ENCODE measurements at regions not wholly inside any gene's neighbourhood (a gene's known extent, or its start where the extent isn't known, plus 50 kb on each side); places are given as distances from the start of the nearest gene placed in this dataset.
A peak's percentile ranks its signal among the peaks of the same experiment; 100 is the strongest.
"Not testable (repeated sequence)": the region's sequence is repeated elsewhere in the genome, so short reads cannot be mapped to it uniquely, and the experiment has no call there.

DNA sequence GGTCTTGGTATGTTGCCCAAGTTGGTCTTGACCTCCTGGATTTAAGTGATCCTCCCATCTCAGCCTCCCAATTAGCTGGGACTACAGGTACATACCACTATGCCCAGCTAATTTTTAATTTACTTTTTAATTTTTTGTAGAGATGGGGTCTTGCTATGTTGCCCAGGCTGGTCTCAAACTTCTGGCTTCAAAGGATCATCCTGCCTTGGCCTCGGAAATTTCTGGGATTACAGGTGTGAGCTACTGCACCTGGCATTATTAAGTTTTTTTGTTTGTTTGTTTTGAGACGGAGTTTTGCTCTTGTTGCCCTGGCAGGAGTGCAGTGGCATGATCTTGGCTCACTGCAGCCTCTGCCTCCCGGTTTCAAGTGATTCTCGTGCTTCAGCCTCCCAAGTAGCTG is 195.7 kb upstream of the HAAO start:
- H3K27me3 ChIP-seq (replicated peaks); H3K27ac ChIP-seq; H3K36me3 ChIP-seq; DNase-seq (ENCODE audit: low read depth in 1 of 2, low spot score in 2 of 2); H3K9me3 ChIP-seq (replicated peaks); H3K4me3 ChIP-seq: not testable (repeated sequence)
- peaks cover 33% of the 10 kb centered on the region for H3K4me1 ChIP-seq (replicated peaks)

DNA sequence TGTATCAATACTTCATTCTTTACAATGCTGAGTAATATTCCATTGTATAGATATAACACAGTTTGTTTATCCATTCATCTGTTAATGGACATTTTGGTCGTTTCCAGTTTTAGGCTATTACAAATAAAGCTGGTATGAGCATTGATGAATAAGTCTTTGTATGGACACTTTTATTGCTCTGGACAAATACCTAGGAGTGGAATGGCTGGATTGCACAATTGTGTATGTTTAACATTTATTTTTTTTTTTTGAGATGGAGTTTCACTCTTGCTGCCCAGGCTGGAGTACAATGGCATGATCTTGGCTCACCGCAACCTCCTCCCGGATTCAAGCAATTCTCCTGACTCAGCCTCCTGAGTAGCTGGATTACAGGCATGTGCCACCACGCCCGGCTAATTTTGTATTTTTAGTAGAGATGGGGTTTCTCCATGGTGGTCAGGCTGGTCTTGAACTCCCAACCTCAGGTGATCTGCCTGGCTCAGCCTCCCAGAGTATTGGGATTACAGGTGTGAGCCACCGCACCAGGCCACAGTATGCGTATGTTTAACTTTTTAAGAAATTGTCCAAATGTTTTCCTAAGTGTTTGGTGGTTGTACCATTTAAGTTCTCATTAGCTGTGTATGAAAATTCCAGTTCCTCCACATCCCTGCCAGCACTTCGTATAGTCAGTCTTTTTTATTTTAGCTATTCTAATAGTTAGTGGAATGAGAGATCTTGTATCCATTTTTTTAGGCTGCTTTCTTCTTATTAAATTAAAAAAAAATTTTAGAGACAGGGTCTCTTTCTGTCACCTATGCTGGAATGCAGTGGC is 194.9 kb upstream of the HAAO start:
- Histone ChIP-seq H3K4me1 (replicated peaks) (peaks cover 33% of the 10 kb centered on the region), H3K36me3 (no peaks in the 10 kb centered on the region), H3K4me3 (no peak overlapping the region), H3K27ac (peak overlapping the region; percentile 72), H3K9me3 (replicated peaks) (no peaks in the 10 kb centered on the region), H3K27me3 (replicated peaks) (no peaks in the 10 kb centered on the region)
- peak; percentile 72 to 77 for DNase-seq (ENCODE audit: low read depth in 1 of 2, low spot score in 2 of 2)

DNA sequence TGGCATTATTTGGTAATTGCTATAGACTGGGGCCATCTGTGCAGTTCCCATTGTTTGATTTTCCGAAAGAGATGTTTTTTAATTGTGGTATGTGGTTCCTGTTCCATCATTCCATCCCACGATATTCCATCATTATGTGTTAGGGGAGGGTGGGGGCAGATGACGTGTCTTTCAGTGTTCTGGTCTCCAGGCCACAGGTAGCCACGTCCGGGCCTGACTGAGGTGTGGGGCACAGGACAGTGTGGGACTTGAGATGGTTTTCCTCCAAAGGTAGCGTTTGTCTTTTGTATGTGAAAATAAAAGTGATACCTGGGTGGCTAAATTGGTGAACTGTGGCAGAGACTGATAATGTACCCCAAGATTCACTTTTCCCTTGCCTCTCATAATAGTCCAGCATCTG is 192.2 kb upstream of the HAAO start:
- Histone ChIP-seq H3K27me3 (replicated peaks) (no peaks in the 10 kb centered on the region), H3K36me3 (no peaks in the 10 kb centered on the region), H3K4me3 (no peak overlapping the region), H3K4me1 (replicated peaks) (peaks cover 33% of the 10 kb centered on the region), H3K27ac (no peak overlapping the region), H3K9me3 (replicated peaks) (no peaks in the 10 kb centered on the region)
- DNase-seq (ENCODE audit: low read depth in 1 of 2, low spot score in 2 of 2) = no peak

DNA sequence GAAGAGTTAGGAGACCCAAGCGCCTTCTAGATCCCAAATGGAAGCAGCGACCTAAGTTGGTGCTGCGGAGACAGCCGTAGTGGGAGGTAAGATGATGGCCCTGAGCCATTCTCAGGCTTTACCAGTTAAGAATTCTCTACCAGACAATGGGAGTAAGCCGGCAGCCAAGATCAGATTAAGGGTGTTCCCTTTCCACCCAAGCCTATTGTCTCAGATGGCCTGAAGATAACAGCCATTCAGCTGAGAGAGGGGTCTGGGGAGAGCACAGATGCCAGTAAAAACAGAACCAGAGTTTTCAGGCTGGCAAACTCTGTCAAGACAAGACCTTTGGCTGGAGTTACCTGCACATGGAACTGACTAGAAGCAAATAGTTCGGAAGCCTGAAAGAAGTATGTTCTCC is 191.7 kb upstream of the HAAO start:
- DNase-seq (ENCODE audit: low read depth in 1 of 2, low spot score in 2 of 2) = no peak

DNA sequence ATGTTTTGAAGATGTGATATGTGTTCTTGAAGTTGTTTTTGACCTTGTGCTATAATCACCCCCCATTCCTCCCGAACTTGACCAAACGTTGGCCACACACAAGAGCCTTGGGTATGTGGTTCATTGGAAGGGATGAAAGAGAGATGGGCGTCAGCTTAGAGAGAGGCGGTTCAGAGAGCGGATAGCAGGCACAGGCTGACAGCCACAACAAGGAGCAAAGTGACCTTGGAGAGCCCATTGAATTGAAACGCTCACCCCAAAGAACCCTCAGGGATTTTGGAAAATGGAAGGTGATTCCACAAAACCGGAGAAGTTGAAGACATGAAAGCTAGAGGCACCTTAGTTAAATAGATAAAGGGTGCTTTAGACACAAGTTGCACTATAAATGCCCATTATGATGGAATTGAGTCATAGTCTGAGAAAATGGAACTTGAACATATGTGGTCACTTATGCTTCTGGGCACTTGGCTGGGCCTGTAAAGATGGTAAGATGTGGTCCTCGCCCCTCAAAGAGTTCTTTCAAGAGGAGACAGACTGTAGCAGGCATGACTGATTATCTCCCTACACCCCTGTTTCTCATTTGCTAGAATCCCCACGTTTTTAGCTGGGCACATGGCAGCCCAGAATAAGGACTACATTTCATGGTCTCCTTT is 188.5 kb upstream of the HAAO start:
- DNase-seq (ENCODE audit: low read depth in 1 of 2, low spot score in 2 of 2) = no peak
- H3K4me1 ChIP-seq (replicated peaks) = peaks cover 12% of the 10 kb centered on the region
- H3K4me3 ChIP-seq = no peak overlapping the region
- H3K27me3 ChIP-seq (replicated peaks) = no peaks in the 10 kb centered on the region
- no peaks in the 10 kb centered on the region for H3K9me3 ChIP-seq (replicated peaks)
- H3K36me3 ChIP-seq = no peaks in the 10 kb centered on the region
- H3K27ac ChIP-seq = no peak overlapping the region

More for the DNA sequence above, 191.7 kb upstream of the HAAO start:
- peaks cover 33% of the 10 kb centered on the region for H3K4me1 ChIP-seq (replicated peaks)
- H3K9me3 ChIP-seq (replicated peaks) = no peaks in the 10 kb centered on the region
- no peak overlapping the region for H3K4me3 ChIP-seq
- no peaks in the 10 kb centered on the region for H3K27me3 ChIP-seq (replicated peaks)
- no peak overlapping the region for H3K27ac ChIP-seq
- H3K36me3 ChIP-seq = no peaks in the 10 kb centered on the region

DNA sequence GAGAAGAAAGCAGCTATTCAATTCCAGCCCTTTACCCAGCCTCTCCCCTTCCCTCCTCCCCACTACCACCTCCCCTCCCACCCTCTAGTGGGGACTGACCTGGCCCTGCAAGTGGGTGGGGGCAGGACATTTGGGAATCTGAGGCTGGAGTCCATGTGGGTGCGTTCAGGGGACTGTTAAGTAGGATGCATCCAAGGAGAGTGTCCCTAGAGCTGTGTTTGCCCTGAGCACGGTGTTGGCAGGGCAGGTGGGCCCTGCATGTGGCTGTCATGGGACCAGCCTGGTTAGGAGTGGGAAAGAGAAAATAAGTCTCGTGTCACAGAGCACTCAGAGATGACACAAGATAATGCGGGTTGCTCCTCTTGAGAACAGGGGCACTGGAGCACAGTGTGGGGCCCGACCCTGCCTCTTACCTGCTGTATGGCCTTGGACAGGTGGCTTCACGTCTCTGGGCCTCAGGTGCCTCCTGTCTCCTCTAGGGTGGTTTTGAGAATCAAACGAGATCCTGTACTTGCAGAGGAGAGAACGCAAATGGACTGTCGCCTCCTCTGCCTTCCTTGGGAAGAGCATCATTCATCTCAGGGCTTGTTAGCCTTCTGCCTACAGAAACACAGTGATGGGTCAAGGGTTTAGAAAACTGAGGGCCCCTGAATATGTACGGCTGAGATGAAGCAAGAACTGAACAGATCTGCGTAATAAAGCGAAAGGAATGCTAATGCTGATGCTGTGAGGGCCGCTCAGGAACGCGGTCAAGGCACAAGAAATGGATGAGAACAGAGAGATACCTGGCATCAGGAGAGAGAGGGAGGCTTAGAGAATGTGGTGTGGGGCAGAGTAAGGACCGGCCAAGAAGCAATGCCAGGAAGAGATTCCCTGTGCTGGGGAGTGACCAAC is 187.7 kb upstream of the HAAO start:
- Histone ChIP-seq H3K9me3 (replicated peaks) (no peaks in the 10 kb centered on the region), H3K27ac (no peak overlapping the region), H3K36me3 (no peaks in the 10 kb centered on the region), H3K27me3 (replicated peaks) (no peaks in the 10 kb centered on the region), H3K4me1 (replicated peaks) (peaks cover 16% of the 10 kb centered on the region), H3K4me3 (no peak overlapping the region)
- no peak for DNase-seq (ENCODE audit: low read depth in 1 of 2, low spot score in 2 of 2)

DNA sequence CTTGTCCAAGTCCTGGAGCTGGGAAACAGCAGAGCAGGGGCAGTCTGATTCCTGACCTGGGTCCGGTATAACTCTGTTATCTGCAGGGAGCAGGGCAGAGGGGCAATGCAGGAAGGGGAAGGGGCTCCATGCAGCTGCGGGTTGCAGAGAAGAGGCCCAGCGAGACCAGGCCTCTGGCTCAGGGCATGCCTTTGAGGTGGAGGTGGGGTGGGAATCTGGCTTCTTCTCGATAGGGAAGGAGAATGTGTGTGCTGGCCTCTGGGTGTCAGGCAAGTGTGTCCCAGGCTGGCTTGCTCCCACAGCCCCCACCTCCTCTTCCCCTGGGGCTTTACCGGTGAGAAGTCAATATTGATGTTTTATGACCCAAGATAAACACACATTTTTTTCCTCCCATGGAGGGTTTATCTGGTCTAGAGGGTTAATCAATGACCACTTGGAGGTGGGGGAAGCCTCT is 187.1 kb upstream of the HAAO start:
- H3K36me3 ChIP-seq = no peaks in the 10 kb centered on the region
- DNase-seq (ENCODE audit: low read depth in 1 of 2, low spot score in 2 of 2) = no peak
- H3K27me3 ChIP-seq (replicated peaks) = no peaks in the 10 kb centered on the region
- no peaks in the 10 kb centered on the region for H3K9me3 ChIP-seq (replicated peaks)
- H3K27ac ChIP-seq = no peak overlapping the region
- H3K4me1 ChIP-seq (replicated peaks) = peaks cover 18% of the 10 kb centered on the region
- H3K4me3 ChIP-seq = no peak overlapping the region

DNA sequence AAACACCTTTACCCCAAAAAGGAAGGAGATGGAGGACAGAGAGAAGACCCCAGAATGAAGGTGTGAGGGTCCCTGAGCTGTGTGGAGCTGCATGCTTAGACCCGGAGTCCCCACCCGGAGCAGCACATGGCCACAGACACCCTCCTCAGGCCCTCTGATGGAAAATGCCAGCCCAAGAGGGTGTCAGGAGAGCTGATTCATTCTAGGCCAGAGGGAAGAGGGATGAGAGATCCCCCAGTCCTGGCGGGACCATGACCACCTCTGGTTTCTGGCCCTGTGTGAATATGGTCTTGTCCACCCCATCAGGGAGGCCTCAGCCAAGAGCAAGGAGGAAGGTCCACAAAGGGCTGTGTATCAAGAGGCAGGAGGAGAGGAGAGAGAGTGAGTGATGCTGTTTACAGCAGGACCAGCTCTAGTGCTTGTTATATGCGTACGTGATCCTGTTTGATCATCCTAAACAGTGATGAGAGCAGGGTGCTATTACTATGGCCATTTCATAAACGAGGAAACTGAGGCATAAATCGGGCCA is 186.6 kb upstream of the HAAO start:
- Histone ChIP-seq H3K27ac (no peak overlapping the region), H3K4me1 (replicated peaks) (peaks cover 16% of the 10 kb centered on the region), H3K4me3 (no peak overlapping the region), H3K27me3 (replicated peaks) (no peaks in the 10 kb centered on the region), H3K9me3 (replicated peaks) (no peaks in the 10 kb centered on the region), H3K36me3 (no peaks in the 10 kb centered on the region)
- no peak for DNase-seq (ENCODE audit: low read depth in 1 of 2, low spot score in 2 of 2)

DNA sequence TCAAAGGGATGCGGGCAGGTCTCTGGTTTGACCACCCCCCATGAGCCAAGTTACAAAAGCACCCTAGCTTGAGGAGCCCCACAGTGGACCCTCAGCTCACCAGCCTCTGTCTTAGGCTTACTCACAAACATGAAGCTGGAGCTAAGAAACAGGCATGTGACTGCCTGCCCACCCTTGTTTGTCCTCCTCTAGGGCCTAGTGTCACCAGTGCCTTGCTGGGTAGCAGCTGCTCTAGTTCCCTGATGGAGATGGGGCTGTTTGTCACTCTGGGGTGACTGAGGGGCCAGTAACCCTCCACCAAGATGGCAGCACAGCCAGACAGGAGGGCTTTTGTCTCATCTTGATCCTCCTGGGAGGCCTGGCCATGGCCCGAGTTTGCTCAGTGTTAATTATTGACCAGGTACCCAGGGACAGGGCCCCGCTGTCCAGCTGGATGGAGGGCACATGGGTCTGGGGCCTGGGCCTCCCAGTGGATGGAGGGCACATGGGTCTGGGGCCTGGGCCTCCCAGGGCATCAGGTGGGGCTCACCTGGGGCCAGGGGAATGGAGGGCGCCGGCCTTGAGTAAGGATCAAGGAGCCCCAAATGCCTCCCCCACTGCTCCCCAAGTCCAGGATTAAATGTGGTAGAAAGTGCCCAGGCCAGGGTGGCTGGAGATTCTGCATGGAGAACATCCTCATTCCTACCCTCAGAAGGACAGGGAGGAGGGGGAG is 185.9 kb upstream of the HAAO start:
- no peak for DNase-seq (ENCODE audit: low read depth in 1 of 2, low spot score in 2 of 2)
- Histone ChIP-seq H3K27ac (no peak overlapping the region), H3K36me3 (no peaks in the 10 kb centered on the region), H3K9me3 (replicated peaks) (no peaks in the 10 kb centered on the region), H3K4me1 (replicated peaks) (peaks cover 14% of the 10 kb centered on the region), H3K27me3 (replicated peaks) (no peaks in the 10 kb centered on the region), H3K4me3 (no peak overlapping the region)

DNA sequence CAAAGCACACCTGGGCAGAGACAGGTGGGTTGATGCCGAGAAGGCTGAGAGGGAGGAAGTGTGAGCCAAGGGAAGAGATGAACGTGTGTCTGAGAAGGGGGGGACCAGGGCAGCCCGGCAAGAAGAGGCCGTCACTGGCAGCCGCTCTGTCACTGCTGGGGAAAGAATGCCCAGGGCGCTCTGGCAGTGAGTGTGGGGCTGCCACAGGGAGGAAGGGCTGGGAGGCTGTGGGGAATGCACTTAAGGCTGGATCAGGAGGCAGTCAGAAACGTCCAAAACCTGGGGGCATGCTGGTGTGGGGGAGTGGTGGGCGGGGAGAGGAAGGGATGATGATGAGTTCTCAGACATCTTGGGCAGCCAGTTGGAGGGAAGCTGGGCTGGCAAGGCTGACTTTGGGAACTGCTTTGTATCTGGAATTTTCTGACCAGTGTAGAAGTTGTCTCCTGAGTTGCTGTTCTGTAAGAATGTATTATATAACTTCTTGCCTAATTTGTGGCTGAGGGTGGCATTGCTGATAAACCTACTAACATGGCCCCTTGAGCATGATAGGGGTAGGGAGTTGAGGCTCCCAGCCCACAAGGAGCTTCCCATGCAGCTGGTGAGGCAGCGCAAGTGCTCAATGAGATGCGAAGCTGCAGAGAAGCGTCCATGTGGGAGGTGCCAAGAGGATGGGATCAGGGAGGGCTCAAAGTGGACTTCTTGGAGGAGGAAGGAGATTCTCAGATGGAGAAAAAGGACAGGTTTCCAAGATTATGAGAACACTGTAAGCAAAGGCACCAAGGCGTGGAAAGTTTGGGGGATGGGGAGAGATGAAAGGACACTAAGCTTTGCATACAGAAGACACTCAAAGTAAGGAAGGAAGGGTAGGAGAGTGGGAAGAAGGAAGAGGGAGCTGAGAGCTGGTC is 185.1 kb upstream of the HAAO start:
- Histone ChIP-seq H3K36me3 (no peaks in the 10 kb centered on the region), H3K4me3 (no peak overlapping the region), H3K27ac (no peak overlapping the region), H3K9me3 (replicated peaks) (no peaks in the 10 kb centered on the region), H3K27me3 (replicated peaks) (no peaks in the 10 kb centered on the region), H3K4me1 (replicated peaks) (peaks cover 14% of the 10 kb centered on the region)
- no peak for DNase-seq (ENCODE audit: low read depth in 1 of 2, low spot score in 2 of 2)

DNA sequence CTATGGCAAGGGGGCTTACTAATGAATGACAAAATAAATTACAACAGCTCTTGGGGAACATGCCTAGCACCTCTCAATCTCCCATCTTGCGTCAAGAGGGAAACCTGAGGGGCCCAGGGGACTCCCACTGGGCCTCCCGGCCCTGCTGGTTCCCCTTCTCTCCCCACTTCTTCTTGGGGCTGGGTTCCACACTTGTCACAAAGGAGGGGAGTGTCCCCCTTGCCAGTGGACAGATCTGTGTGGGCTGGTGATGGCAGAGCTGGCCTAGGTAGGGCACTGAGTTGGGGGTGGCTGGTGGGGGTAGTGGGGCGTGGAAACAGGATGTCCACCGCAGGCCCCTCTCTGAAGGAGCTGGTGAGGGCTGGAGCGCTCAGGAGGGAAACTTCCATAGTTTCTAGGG is 184.0 kb upstream of the HAAO start:
- Histone ChIP-seq H3K9me3 (replicated peaks) (no peaks in the 10 kb centered on the region), H3K36me3 (no peaks in the 10 kb centered on the region), H3K4me3 (no peak overlapping the region), H3K27me3 (replicated peaks) (no peaks in the 10 kb centered on the region), H3K27ac (no peak overlapping the region), H3K4me1 (replicated peaks) (peaks cover 14% of the 10 kb centered on the region)
- no peak for DNase-seq (ENCODE audit: low read depth in 1 of 2, low spot score in 2 of 2)
